Stimulated activated CD8-positive, alpha-beta memory T cell treated with anti-CD3 and anti-CD28 coated beads, Interleukin-4, amount 100 ng/mL, for 4 hours (primary cell): ENCODE measurements at regions not wholly inside any gene's neighbourhood (a gene's known extent, or its start where the extent isn't known, plus 50 kb on each side); places are given as distances from the start of the nearest gene placed in this dataset.
"Not testable (repeated sequence)": the region's sequence is repeated elsewhere in the genome, so short reads cannot be mapped to it uniquely, and the experiment has no call there.

Experiments used
- DNase-seq, 2 donors: peaks; one replicate each; pipeline ENCODE4 v3.0.0-alpha.2; 2020; ENCODE audit warnings: low read depth in 2 of 2, low spot score in 1 of 2

- no peak for DNase-seq
These were observed 396.9 kb downstream of the DLEU7 start for GRCh38 chr13:50446611-50447010.

- no peak for DNase-seq
These were observed 394.9 kb downstream of the DLEU7 start for GRCh38 chr13:50448535-50448998.

DNA sequence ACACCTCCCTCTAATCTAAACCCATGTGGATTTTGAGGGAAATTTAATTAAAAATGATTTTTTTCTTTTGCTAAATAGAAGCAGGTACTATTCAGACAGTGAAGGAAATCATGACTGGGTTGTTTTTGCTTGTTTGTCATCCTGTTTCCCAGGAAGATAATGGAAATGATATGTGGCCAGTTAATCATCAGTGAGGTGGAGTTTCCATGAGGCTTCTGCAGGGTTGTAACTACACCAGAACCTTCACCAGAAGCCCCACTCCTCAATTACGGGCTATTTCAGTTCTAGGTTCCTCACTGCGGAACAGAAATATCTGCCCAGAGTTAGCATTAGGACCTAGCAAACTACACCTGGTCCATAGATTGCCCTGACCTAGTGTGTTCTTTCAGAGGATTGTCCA, 394.0 kb downstream of the DLEU7 start:
- DNase-seq: no peak

DNA sequence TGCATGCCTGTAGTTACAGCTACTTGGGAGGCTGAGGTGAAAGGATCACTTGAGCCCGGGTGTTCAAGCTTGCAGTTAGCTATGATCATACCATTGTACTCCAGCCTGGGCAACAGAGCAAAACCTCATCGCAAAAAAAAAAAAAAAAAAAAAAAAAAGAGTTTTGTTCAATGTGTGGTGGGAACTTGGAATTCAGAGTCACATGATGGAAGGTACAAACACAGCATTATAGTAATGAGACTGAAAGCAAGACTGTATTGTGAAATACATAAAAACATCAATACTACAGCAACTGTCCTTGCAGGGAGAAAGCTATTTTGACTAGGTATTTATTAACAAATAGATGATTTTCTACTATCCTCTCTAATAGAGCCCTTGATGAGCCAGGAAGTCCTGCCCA, 393.2 kb downstream of the DLEU7 start:
- no peak for DNase-seq

DNA sequence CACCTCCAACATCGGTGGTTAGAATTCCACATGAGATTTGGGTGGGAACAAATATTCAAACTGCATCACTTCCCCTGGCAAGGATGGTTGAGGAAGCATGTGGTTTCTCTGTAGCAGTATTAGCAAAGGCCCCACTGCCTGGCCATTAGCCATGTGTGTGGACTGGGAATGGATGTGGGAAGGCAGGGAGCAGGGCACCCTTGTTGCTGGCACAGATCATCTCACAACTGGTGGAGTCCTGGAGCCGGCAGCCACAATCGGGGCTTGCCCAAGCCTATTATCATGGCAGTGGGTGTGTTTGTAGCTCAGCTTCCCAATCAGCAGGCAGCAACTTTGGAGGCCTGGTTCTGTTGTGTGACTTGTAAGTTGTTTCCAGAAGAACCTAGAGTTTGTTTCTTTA, 391.9 kb downstream of the DLEU7 start:
- DNase-seq: no peak

DNA sequence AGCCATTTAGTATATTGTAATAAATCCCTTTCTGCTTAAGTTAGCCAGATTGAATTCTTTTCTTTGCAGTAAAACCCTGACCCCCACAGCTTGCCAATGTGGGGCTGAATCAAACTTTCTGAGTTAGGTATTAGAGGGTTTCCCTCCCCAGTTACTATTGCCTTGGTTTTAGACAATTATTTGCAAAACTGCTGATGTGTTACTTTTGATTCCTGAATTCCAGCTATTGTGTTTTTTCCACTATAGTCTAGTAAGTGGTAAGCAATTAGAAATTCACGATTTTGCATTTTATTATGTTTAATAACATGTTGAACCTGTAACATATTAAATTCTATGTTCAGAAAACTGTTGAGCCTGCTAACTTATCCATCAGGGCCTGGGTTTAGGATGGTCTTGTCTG, 391.5 kb downstream of the DLEU7 start:
- no peak for DNase-seq

DNA sequence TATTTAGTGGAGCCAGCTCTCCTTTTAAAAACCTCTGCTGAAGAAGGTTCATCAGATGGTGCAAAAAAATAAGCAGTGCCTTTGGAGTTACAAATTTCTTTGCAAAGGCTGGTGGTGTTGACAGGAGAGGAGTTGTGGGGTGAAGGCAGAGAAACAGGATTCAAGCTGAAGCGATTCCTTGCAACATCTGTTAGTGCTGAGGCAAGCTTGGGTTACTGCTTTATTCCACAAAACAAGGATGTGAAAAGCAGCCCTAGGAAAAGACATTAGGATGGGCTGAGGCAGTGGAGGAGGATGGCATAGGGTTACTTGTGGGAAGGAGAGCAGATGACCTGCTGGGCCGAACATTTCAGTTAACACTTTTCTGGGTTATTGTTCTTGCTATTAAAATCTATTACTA, 390.7 kb downstream of the DLEU7 start:
- no peak for DNase-seq

DNA sequence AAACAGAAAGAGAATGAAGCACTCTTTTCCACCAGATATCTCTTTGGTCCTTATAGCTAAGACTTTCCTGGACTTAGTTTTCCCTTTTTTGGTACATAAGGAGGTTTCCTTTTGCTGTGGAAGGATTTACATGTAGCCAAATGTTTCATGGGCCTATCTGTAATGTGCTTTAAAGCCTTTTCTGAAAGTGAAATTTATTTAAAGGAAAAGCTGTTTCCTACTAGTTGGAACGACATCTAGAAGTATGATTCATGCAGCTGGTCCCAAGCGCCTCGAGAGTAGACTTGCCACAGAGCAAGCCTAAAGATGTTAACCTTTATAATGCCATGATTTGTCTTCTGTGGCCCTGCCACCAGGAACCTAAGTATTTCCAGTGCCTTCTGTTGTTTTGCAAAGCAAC, 390.3 kb downstream of the DLEU7 start:
- no peak for DNase-seq

GRCh38 chr13:50456111-50456510, 387.4 kb downstream of the DLEU7 start:
- no peak for DNase-seq

DNA sequence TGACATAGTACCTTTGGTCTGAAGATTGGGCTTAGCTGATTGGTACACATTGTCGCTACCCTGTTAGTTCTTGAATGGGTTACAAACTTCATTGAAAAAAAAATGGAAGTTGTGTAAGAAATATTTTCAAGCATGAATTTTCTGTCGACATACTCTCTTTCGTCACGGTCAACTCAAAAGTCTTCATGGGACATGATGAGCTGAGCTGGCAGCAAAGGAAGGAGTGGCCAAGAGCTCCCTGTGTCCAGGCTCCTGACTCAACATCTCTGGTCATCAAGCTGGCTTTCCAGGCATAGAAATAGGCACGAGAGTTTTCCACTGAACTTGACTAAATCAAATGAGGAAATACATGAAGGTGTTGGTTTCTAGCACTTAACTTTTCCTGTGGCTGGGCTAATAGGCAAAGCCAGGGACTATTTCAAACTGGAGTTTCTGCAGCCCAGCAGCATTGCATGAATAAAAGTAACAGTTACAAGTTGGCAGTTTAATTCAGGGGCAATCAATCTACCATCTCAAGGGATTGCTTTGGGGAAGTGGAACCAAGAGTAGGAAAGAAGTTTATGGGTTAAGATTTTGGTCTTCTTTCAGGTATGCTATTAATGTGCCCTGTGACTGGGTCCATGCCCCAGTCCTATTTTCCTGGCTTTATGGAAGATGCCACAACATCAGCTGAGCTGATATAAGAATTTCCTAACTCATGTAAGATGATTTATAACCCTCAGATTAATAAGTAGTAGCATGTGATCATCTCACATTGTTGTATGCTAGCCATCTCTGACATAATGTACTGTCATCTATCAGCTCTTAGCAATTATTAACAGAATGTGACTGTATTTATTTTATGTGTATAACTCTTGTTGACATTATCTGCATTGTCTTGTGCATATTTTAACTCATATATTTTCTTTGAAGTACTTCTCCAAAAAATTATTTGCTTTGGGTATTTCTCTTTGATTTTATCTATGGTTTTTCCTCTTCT, 385.8 kb downstream of the DLEU7 start:
- DNase-seq: no peak

DNA sequence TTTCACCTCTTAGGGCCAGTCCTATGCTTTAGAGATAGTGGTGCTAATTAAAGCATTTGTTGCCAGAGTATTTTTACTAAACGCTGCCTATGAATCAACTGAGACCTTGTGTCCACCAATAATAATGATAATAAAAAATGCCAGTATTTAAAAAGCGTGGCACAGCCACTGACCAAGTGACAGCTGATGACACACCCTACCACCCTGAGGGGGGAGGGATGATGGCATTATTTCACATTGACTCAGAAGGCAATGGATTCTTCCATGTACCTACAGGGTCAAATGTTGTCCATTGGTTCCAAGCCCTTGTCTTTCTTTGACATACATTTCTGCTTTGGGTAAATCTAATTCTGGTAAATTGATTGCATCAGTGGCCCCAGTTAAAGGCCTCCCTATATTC, 384.4 kb downstream of the DLEU7 start:
- no peak for DNase-seq

- DNase-seq: no peak
These were observed 383.8 kb downstream of the DLEU7 start for GRCh38 chr13:50459658-50460057.

- DNase-seq: no peak
These were observed 383.1 kb downstream of the DLEU7 start for GRCh38 chr13:50460358-50460757.

GRCh38 chr13:50461189-50461588, 382.3 kb downstream of the DLEU7 start:
- no peak for DNase-seq

DNA sequence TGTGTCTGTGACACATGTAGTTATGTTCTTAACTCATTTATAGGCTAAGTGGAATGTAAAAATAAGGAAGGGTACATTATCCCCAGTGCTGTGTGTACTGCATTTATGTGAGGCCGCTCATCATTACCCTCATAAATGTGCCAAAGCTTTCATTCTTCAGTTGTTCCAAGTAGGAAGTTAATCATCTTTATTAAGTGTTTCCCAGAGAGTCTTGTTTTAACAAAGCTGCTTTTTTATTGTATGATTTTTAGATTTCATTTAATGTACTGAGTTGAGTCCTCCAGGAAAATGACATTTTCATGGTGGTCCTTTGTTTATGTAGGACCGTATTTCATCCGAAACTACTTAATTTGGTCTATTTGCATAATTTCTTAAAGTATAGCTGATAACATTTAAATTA, 379.8 kb downstream of the DLEU7 start:
- DNase-seq: no peak

DNA sequence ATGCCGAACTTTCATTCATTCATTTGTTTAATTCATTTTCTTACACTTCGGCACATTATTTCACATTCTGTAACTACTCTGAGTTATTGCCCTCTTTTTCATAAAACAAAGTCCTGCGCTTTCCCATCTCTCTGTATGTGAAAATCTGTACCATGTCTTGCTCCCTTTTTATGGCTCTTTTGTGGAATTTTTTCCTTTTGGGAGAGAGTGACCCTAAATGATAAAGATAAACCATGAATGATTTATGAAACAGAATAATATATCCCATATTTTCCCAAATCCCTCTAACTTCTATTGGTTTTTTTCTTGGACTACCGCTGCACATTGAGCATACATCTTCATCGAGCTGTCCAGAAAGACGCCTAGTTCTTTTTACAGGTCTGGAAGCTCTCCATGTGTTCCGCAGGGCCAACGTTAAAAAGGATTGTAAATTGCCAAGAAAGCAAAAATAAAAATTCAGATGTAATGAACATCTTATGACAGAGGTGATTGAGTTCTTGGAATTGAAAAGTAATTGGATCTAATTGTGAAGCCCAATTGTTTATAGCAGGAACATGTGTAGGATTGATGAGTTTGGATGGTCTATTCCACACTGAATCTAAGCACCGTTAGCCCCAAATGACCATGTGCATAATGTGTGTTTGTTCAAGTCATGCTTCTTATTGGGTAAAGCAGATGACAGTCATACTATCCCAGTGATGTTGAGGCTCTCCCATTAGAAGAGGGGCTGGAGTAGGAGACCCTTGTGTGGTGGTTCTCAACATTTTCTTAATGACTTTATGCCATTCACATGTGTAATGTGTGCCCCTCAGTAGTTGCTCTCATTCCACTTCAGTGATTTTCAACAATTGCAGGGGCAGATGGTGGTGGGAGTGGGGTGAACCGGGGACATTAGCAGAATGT, 378.9 kb downstream of the DLEU7 start:
- DNase-seq: no peak

DNA sequence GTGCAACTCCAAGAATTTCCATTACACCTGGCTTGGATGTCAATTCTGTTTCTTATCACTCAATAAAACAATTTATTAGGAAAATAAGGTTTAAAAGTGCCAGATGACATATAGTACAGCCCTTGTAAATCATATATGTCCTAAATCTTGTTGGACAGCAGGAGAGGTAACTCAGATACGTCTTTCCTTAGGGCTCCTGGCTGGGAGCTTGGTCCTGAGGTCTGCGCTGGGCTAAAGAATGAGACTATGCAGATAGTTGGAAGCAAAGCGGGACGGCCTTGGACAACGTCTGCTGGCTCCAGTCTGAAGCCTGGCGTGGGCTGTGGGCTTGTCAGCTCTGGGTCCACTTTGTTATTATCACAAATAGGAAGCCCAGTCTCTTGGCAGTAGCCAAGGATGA, 377.0 kb downstream of the DLEU7 start:
- no peak for DNase-seq

- no peak for DNase-seq
These were observed 376.1 kb downstream of the DLEU7 start for GRCh38 chr13:50467156-50468110.

DNA sequence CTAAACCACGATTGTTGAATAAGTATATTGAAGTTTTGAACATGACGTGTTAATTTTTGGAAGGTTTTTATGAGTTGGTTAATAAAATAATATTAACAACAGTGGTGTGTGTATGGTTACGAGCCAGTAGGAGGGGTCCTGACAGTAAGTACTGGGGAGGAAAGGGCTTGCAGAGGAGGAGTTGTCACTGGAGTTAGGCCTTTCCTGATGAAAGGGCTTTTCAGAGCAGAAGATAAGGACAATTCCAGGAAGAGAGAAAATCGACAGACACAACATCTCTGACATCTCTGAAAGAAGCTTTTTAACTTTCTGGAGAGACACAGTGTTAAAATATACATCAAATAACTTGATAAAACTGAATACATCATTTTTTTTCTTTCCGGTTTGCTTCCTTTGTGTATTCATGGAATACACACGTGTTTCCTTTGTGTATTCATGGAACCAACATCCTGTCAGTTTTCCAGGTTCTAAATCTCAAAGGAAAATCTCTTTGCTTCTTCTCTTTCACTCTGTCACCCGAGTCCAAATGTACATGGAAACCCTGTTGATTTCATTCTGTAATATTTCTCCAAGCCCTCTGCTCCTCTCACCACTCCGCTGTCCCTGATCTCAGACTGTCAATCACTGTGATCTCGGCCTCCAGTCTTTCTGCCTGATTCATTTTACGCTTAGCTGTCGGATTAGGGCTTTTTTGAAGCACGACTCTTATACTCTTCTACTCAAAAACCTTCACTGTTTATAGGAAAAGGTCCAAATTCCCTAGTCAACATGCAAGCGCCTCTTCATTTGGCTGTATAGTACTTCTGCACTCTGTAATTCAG, 374.4 kb downstream of the DLEU7 start:
- DNase-seq: no peak

- DNase-seq: not testable (repeated sequence)
These were observed 370.4 kb downstream of the DLEU7 start for GRCh38 chr13:50473050-50473449.
